T-helper 1 cell (primary cell): ENCODE measurements at regions not wholly inside any gene's neighbourhood (a gene's known extent, or its start where the extent isn't known, plus 50 kb on each side); places are given as distances from the start of the nearest gene placed in this dataset.

ENCODE experiments used
- DNase-seq, 5 donors: peaks; one replicate each; pipeline ENCODE4 v3.0.0-alpha.2; 2012 to 2020

DNA sequence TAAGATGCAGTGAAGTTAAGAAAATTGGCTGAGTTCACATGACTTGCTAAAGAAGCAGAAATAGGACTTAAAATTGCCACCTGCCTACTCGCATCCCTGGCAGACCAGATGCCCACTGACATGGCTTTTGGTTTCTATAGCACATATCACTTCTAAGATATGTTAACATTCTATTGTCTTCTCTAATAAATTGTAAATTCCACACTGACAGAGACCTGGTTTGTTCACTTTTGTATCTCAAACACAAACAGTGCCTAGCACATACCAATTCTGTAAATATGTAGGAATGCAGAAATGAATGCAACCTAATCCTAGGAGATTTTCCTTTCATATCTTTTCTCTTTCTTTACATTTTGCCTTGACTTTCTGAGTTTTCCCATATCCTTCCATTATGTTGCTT, 1047.6 kb downstream of the AACS start:
- DNase-seq = no peak

DNA sequence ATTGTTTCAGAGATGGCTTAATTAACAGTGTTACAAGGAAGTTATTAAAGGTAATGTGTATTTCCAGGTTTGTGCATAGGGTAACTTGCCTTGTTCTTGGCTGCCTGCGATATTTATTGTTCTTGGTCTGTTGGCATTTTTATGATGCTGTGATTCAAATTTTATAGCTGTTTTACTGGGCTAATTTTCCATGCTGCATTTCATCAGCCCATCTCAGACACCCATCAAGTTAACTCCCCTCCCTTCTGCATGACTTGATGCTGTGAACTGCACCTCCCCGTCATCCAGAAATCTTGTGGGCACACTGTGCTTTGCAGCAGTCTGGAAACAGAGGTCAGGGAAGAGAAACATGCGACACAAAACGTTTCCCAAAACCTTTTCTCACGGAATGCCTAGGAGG, 1049.2 kb downstream of the AACS start:
- no peak for DNase-seq

DNA sequence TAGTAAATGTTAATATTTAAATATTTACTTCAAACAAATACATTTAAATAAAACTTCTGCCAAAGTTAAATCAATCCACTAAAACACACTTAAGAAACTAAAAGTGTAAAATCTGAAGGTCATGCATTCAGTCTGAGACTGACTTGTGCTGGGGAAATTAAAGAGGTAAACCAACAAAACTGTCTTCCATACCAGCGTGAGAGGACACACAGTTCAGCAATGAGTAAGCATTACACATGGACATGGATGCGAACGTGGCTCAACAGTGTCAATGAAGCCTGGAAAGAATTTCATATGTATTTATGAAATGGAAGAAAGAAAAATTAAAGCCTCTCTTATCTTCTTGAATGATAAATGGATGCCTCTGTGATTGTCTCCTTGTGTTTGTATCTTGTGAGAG, 1052.3 kb downstream of the AACS start:
- DNase-seq = no peak

DNA sequence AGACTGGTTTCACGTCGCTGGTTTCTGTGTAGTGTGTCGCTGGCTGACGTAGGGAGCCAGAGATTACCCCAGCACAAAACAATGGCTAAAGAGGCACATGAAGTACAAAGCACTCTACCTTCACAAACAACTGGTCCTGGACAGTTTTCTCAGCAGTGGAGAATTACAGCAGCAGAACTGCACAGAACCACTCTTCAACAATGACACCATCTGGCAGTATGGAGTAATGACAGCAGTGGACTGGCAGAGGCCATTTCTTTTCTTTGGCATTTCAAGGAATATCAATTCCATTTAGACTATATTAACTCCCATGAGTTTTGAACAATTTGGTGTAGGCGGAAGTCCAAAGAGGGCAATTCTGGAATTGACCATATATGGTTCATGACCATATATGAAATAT, 1074.1 kb downstream of the AACS start:
- DNase-seq = no peak

GRCh38 chr12:126144603-126145002, 1079.4 kb downstream of the AACS start:
- no peak for DNase-seq

- no peak for DNase-seq
Measured at GRCh38 chr12:126147321-126147720, 1082.1 kb downstream of the AACS start.

GRCh38 chr12:126156806-126157574, 1091.8 kb downstream of the AACS start:
- DNase-seq = no peak

- no peak for DNase-seq
Measured at GRCh38 chr12:126157575-126157966, 1092.3 kb downstream of the AACS start.

- no peak for DNase-seq
Measured at GRCh38 chr12:126159139-126159538, 1093.9 kb downstream of the AACS start.

- DNase-seq = no peak
Measured at GRCh38 chr12:126160912-126161311, 1095.7 kb downstream of the AACS start.

DNA sequence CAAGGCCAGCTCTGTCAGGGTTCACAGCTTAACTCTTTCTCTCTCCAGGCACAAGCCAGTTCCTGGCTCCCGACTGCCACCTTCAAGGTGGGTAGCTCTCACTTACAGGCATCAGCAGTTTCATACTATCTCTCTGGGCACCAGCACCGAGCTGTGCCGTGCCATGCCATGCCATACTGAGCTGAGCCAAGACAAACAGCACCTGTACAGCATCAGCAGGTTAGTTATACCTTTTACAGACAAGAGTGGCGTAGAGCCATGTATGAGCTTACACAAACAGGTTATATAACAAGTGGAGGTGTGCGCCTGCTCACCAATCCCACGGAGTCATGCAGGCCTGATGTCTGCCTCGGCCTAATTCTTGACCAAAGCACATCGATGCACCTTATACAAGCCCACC, 1098.7 kb downstream of the AACS start:
- DNase-seq = no peak

GRCh38 chr12:126171937-126172559, 1106.8 kb downstream of the AACS start:
- no peak for DNase-seq

GRCh38 chr12:126182619-126183236, 1117.5 kb downstream of the AACS start:
- no peak for DNase-seq

DNA sequence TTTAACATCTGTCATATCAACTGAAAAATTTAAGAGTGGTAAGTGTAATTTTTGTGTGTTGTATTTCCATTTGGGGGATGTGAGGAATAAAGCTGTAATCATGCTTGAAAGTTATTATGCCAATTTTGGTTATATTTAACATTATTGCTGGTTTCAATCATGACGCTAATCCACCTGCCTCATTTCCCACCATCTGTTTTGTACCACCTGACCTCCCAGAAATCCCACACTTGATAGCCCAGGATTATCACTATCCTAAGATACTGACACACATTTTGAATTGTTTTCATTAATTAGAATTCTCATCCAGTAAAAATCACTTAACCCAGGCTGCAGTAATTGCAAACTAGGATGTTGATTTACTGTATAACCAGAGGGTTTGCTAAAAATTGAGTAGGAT, 1119.8 kb downstream of the AACS start:
- DNase-seq = no peak

DNA sequence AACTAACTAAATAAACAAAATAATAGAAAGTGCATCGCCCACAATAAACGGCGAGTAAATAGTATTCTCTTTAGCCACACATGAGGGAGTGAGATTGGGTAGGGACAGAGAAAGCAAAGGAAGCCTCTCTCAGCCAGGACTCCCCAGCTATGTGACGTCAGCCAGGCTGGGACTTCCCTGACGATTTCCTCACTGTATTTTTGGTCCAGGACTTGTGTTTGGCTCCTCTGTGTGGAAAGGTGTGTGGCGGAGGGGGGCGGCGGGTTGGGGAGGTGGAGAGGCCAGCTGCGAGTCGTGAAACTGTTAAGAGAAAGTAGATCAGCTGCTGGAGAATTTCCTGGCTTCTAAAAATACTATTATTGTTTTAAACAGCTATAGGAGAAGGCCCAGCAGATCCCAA, 1124.6 kb downstream of the AACS start:
- DNase-seq = no peak

DNA sequence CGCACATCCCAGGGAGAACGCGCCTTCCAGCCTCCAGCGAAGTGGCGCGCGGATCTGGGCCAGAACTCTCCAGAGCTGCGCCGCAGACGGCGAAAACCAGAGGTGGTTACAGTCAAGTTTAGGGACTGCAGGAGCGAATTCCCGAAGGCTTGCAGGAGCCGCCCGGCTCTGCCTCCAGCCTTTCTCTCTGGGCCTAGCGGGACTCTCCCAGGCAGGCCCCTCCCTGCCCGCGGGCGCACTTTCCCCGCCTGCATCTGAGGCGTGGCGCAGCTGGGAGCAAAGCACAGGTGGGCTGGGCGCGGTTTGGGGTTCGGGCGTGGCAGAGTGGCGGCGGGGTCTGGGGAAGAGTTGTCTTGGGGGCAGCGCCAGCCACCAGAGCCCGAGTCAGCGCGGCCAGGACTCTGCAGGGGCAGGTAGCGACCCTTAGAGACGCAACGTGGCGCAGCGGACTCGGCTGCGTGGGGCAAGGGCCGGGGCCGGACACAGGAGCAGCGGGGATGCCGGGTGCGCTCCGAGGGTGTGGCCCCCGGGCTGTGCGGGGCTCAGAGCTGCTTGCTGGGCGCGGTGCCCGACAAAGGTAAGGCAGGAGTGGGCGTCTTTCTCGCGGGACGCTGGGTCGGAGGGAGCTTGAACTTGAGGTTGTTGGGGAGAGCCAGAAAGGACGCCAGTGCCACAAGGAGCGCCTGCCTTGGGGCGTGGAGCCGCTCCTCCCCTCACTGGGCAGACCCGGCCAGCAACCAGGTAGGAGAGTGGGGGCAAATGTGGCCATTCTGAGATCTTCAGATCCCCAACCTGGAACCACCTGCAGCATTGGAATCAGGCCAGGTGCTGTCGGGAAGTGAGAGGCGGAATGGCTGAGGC, 1126.0 kb downstream of the AACS start:
- no peak for DNase-seq

DNA sequence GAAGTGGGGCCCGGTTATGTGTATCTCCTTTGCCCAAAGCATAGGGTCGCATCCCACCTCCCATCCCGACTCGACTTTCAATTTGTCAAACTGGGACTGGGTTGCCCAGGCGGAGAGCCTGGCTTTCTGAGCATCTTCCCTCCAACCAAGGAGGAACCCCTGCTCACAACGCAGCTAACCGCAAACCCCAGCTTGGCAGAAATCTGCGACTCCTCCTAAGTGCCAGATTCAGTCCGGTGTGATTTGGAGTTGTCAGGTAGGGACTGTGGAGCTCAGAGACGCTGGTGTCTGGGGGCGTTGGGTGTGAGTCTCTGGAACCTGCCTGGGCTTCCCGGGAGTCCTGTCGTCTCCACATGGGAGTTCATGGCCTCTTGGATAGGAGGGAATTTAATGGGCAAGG, 1126.7 kb downstream of the AACS start:
- DNase-seq = no peak

GRCh38 chr12:126193190-126193589, 1128.0 kb downstream of the AACS start:
- no peak for DNase-seq

DNA sequence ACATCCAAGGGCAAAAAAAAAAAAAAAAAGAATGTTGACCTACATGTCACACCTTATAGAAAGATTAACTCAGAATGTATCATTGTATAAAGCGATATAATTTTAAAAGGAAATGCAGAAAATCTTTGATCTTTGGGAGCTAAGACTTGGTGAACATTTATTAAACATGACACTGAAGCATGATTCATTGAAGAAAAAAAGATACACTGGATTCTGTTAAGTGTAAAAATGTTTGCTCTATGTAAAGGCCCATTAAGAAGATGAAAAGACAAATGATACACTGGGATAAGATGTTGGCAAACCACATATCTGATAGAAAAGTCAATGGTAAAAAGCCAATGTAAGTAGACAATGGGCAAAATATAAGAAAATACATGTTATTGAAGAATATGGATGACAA, 1131.0 kb downstream of the AACS start:
- DNase-seq = no peak

GRCh38 chr12:126198516-126198915, 1133.3 kb downstream of the AACS start:
- no peak for DNase-seq

GRCh38 chr12:126198966-126199692, 1133.9 kb downstream of the AACS start:
- DNase-seq = no peak

- DNase-seq = no peak
Measured at GRCh38 chr12:126201981-126202537, 1136.8 kb downstream of the AACS start.
